ENCODE measurements at regions not wholly inside any gene's neighbourhood (a gene's known extent, or its start where the extent isn't known, plus 50 kb on each side); places are given as distances from the start of the nearest gene placed in this dataset.

DNA sequence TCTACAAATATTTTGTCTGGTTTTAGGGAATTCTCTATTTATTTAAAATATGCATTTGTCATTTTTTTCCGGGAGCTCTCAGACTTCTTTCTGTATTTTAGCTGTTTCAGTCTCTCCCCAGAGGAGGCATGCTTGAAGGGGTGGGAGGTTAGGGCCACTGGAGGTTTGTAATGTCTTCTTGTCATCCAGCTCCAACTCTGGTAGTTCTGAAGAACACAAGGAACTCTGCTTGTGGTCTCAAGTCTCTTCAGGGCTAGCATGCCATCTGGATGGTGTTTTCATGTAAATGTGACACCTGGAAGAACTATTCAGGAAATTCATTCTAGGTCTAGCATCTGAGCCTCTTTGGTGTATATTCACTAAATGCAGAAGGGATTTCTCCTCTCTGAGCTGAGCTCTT is 518.4 kb upstream of the DCC start:
- H4K20me1 ChIP-seq (ENCODE audit: control insufficient read depth, extremely low read depth, insufficient read depth, low read length): no peaks in the 10 kb centered on the region
- DNase-seq (ENCODE audit: low read depth in 2 of 2): no peak
- H3K4me1 ChIP-seq (ENCODE audit: control insufficient read depth, extremely low read depth, insufficient read depth, low read length): no peaks in the 10 kb centered on the region
- TF ChIP-seq, protein P1, sequence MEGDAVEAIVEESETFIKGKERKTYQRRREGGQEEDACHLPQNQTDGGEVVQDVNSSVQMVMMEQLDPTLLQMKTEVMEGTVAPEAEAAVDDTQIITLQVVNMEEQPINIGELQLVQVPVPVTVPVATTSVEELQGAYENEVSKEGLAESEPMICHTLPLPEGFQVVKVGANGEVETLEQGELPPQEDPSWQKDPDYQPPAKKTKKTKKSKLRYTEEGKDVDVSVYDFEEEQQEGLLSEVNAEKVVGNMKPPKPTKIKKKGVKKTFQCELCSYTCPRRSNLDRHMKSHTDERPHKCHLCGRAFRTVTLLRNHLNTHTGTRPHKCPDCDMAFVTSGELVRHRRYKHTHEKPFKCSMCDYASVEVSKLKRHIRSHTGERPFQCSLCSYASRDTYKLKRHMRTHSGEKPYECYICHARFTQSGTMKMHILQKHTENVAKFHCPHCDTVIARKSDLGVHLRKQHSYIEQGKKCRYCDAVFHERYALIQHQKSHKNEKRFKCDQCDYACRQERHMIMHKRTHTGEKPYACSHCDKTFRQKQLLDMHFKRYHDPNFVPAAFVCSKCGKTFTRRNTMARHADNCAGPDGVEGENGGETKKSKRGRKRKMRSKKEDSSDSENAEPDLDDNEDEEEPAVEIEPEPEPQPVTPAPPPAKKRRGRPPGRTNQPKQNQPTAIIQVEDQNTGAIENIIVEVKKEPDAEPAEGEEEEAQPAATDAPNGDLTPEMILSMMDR (conservative IDR thresholded peaks at IDR 0.05 in 1 of 2, IDR thresholded peaks at IDR 0.05 in 1 of 2; ENCODE audit: low read depth in 1 of 2, low read length in 2 of 2): no peak
- TF ChIP-seq EZH2 (IDR thresholded peaks at IDR 0.05; ENCODE audit: low read length, missing control alignments): no peak
- H3K9ac ChIP-seq (ENCODE audit: insufficient read depth, low read length): no peak overlapping the region
- H3K9me3 ChIP-seq (ENCODE audit: control insufficient read depth, insufficient read depth, low read depth, low read length): no peaks in the 10 kb centered on the region
- no peak overlapping the region for H3K4me2 ChIP-seq (ENCODE audit: extremely low read depth, insufficient read depth, low read length)
- no peak overlapping the region for H2AFZ ChIP-seq (ENCODE audit: low read length)
- no peak overlapping the region for H3K4me3 ChIP-seq (replicated peaks in 1 of 4; ENCODE audit: control extremely low read depth in 1 of 4, insufficient read depth in 1 of 4, low read depth in 3 of 4, low read length in 4 of 4)
- H3K27me3 ChIP-seq (ENCODE audit: control insufficient read depth, insufficient read depth, low read length): no peaks in the 10 kb centered on the region
- no peaks in the 10 kb centered on the region for H3K79me2 ChIP-seq (ENCODE audit: control insufficient read depth, insufficient read depth, low read length)
- no peak overlapping the region for H3K27ac ChIP-seq (ENCODE audit: insufficient read depth, low read length)
- no peaks in the 10 kb centered on the region for H3K36me3 ChIP-seq (ENCODE audit: control insufficient read depth, insufficient read depth, low read length)

DNA sequence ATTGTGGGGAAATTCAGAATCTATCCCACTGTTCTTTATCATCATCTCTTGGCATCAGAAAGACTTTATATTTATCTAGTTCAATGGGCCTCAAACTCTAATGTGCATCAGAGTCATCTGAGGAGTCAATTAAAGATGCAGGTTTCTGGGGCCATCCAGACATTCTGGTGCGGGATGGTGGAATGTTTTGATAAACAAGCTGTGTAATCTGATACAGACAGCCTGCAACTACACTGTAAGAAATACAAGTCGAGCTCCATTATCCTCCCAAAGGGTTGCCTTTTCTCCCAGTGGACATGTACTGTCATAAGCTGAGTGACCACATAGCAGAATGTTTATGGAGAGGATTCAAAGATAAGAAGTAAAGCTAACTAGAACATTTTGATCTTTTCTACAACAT is 515.3 kb upstream of the DCC start:
- no peak overlapping the region for H3K9ac ChIP-seq (ENCODE audit: insufficient read depth, low read length)
- no peak overlapping the region for H3K4me3 ChIP-seq (replicated peaks in 1 of 4; ENCODE audit: control extremely low read depth in 1 of 4, insufficient read depth in 1 of 4, low read depth in 3 of 4, low read length in 4 of 4)
- TF ChIP-seq, protein P1 (conservative IDR thresholded peaks at IDR 0.05 in 1 of 2, IDR thresholded peaks at IDR 0.05 in 1 of 2; ENCODE audit: low read depth in 1 of 2, low read length in 2 of 2): no peak
- no peak for TF ChIP-seq EZH2 (IDR thresholded peaks at IDR 0.05; ENCODE audit: low read length, missing control alignments)
- no peaks in the 10 kb centered on the region for H3K36me3 ChIP-seq (ENCODE audit: control insufficient read depth, insufficient read depth, low read length)
- H3K27me3 ChIP-seq (ENCODE audit: control insufficient read depth, insufficient read depth, low read length): no peaks in the 10 kb centered on the region
- H3K9me3 ChIP-seq (ENCODE audit: control insufficient read depth, insufficient read depth, low read depth, low read length): no peaks in the 10 kb centered on the region
- no peak overlapping the region for H3K27ac ChIP-seq (ENCODE audit: insufficient read depth, low read length)
- no peaks in the 10 kb centered on the region for H3K79me2 ChIP-seq (ENCODE audit: control insufficient read depth, insufficient read depth, low read length)
- no peaks in the 10 kb centered on the region for H4K20me1 ChIP-seq (ENCODE audit: control insufficient read depth, extremely low read depth, insufficient read depth, low read length)
- H3K4me1 ChIP-seq (ENCODE audit: control insufficient read depth, extremely low read depth, insufficient read depth, low read length): no peaks in the 10 kb centered on the region
- H2AFZ ChIP-seq (ENCODE audit: low read length): no peak overlapping the region
- no peak overlapping the region for H3K4me2 ChIP-seq (ENCODE audit: extremely low read depth, insufficient read depth, low read length)
- no peak for DNase-seq (ENCODE audit: low read depth in 2 of 2)

DNA sequence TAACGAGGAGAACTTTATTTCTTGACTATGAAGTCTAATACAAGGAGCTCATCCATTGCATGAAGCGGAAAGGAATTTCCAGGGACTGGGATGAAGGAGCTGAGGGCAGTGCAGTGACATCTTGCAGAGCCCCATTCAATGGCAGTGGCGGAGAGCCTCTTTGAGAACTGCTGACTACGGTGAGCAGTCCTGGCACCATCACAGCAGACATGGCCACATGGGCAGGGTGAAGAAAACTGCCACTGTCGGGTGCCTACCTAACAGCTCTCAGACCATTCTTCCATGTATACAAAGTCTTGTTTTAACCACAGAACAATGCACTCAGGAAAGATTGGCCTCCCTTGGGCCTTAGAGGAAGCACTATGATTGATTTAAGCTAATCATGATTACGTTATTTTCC is 506.1 kb upstream of the DCC start:
- TF ChIP-seq, protein P1 (conservative IDR thresholded peaks at IDR 0.05 in 1 of 2, IDR thresholded peaks at IDR 0.05 in 1 of 2; ENCODE audit: low read depth in 1 of 2, low read length in 2 of 2): no peak
- TF ChIP-seq EZH2 (IDR thresholded peaks at IDR 0.05; ENCODE audit: low read length, missing control alignments): no peak
- no peaks in the 10 kb centered on the region for H4K20me1 ChIP-seq (ENCODE audit: control insufficient read depth, extremely low read depth, insufficient read depth, low read length)
- no peaks in the 10 kb centered on the region for H3K4me1 ChIP-seq (ENCODE audit: control insufficient read depth, extremely low read depth, insufficient read depth, low read length)
- DNase-seq (ENCODE audit: low read depth in 2 of 2): no peak
- no peak overlapping the region for H3K9ac ChIP-seq (ENCODE audit: insufficient read depth, low read length)
- no peak overlapping the region for H3K4me3 ChIP-seq (replicated peaks in 1 of 4; ENCODE audit: control extremely low read depth in 1 of 4, insufficient read depth in 1 of 4, low read depth in 3 of 4, low read length in 4 of 4)
- H3K79me2 ChIP-seq (ENCODE audit: control insufficient read depth, insufficient read depth, low read length): no peaks in the 10 kb centered on the region
- no peak overlapping the region for H3K27ac ChIP-seq (ENCODE audit: insufficient read depth, low read length)
- H3K4me2 ChIP-seq (ENCODE audit: extremely low read depth, insufficient read depth, low read length): no peak overlapping the region
- no peak overlapping the region for H2AFZ ChIP-seq (ENCODE audit: low read length)
- H3K36me3 ChIP-seq (ENCODE audit: control insufficient read depth, insufficient read depth, low read length): no peaks in the 10 kb centered on the region
- no peaks in the 10 kb centered on the region for H3K27me3 ChIP-seq (ENCODE audit: control insufficient read depth, insufficient read depth, low read length)
- no peaks in the 10 kb centered on the region for H3K9me3 ChIP-seq (ENCODE audit: control insufficient read depth, insufficient read depth, low read depth, low read length)

Measured in fibroblast of lung (primary cell).